HG03045 (cell line): ENCODE measurements at regions not wholly inside any gene's neighbourhood (a gene's known extent, or its start where the extent isn't known, plus 50 kb on each side); places are given as distances from the start of the nearest gene placed in this dataset.
A peak's percentile ranks its signal among the peaks of the same experiment; 100 is the strongest.

Experiments
- ATAC-seq: cut with Tn5 transposase; IDR thresholded peaks from one replicate; pipeline ENCODE4 v1.9.1; 2021; ENCODE audit warnings: mild to moderate bottlenecking, moderate library complexity; ENCODE audit not compliant: unreplicated experiment

GRCh38 chr5:160508780-160509361, 87.2 kb downstream of the PTTG1 start:
- peak; percentile 63 for ATAC-seq

GRCh38 chr5:160511280-160511929, 89.8 kb downstream of the PTTG1 start:
- no peak for ATAC-seq
